ENCODE measurements at regions not wholly inside any gene's neighbourhood (a gene's known extent, or its start where the extent isn't known, plus 50 kb on each side); places are given as distances from the start of the nearest gene placed in this dataset.
A peak's percentile ranks its signal among the peaks of the same experiment; 100 is the strongest.
"Not testable (repeated sequence)": the region's sequence is repeated elsewhere in the genome, so short reads cannot be mapped to it uniquely, and the experiment has no call there.

DNA sequence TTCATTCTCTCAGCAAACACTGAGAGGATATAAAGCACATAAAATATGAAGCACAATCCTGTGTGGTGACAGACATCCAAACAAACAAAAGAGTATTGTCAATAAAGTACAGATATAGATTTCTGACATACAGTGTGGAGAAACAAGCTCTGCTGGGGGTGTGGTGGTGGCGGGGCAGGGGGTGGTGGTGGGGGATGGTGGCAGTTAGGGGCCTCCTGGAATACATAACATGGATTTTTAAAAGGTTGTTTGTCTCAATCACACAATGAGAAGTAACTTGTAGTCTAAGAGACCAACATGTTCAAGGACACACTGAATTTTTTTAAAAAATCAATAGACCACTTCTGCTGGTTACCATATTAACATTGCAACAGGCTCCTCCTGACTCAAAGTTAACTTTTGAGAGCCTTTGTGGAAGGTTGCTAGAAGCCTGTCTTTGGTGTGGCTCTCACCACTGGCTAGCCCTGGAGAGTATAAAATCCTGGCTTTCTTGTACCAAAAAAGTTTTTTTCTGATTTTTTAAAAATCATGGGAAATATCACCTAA, 1197.4 kb downstream of the SUCLG1 start:
- DNase-seq (ENCODE audit: low read depth) = no peak

DNA sequence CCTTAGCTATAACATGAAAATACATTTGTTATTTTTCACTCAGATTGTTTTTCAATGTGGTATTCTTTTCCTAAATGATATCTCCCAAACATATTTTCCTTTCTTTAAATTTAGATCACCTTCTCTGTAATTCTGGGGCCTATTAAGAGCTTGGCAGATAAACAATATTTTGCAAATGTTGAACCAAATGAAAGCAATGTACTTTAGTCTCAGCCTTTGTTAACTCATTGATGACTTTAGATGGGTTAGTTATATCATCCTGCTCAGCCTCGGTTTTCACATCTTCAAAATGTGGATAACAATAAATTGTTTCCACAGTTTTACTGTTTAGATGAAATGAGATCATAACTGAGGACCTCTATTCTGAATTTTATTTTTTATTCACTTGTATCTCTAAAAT, 1205.2 kb downstream of the SUCLG1 start:
- no peak for DNase-seq (ENCODE audit: low read depth)

DNA sequence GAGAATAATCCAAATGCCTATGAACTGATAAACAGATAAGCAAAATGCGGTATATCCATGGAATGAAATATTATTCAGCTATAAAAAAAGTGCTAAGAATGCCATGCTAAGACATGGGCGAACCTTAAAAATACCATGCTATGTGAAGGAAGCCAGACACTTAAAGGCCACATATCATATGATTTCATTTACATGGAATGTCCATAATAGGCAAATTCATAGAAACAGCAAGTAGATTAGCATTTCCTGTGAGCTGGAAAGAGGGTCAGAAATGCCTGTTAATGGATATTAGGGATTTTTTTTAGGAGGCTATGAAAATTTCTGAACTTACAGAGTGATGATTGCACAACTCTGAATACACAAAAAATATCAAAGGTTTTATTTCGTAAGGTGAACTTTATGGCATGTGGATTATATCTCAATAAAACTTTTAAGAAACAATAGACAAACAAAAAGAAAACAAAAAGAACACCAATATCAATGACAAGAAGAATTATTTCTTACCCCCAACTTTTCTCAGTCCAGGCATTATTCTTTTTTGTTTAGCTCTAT, 1207.7 kb downstream of the SUCLG1 start:
- no peak for DNase-seq (ENCODE audit: low read depth)

DNA sequence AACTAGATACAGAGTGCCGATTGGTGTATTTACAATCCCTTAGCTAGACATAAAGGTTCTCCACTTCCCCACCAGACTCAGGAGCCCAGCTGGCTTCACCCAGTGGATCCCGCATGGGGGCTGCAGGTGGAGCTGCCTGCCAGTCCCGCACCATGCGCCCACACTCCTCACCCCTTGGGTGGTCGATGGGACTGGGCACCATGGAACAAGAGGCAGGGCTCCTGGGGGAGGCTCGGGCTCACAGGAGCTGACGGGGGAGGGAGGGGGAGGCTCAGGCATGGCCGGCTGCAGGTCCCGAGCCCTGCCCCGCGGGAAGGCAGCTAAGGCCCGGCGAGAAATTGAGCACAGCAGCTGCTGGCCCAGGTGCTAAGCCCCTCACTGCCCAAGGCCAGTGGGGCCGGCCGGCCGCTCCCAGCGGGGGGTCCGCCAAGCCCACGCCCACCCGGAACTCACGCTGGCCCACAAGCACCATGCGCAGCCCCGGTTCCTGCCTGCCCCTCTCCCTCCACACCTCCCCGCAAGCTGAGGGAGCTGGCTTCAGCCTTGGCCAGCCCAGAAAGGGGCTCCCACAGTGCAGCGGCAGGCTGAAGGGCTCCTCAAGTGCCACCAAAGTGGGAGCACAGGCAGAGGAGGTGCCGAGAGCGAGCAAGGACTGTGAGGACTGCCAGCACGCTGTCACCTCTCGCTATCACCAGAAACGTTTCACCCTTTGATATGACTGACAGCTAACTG, 1213.1 kb downstream of the SUCLG1 start:
- DNase-seq (ENCODE audit: low read depth) = not testable (repeated sequence)

DNA sequence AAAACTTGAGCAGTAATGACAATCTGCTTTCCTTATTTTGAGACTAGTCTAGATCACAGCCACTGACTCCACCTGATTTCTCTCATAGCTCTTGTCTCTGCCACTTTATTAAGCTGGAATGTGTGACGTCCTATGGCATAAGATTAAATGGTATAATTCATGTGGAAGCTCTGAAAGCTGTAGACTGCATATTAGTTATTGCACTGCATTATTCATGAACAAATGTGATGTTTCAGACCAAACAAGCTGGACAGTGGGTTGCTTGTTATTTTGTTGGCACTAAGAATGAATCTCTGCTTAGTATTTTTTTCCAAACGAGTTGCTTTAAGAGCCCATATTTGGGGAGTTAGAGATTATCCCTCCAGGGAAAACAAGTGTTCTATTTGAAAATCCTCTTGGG, 1218.5 kb downstream of the SUCLG1 start:
- no peak for DNase-seq (ENCODE audit: low read depth)

DNA sequence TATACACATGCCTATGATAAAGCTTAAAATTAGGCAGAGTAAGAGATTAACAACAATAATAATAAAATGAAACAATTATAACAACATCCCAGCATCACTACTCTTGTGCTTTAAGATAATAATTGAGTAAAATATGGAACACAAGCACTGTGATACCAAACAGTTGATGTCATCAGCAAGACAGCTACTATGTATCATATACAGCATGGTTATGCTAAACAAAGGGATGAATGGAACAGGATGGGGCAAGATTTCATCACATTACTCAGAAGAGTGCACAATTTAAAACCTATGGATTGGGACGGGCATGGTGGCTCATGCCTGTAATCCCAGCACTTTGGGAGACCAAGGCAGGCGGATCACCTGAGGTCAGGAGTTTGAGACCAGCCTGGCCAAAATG, 1221.0 kb downstream of the SUCLG1 start:
- no peak for DNase-seq (ENCODE audit: low read depth)

DNA sequence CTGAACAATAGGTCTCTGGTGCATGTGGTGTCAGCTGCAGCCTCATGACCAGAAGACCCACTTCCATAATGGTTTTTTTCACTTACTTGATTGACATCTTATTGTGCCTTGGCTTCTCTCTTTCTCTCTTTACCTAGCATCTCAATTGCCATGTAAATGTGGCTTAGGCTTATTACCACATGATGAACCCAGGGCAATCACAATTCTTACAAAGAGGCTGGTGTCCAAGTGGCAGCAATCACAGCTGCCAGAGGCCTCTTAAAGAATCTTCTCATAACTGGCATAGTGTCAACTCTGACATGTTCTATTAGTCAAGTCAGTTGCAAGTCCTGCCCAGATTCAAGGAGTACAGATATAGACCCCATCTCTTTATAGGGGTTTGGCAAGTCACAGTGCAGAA, 1224.8 kb downstream of the SUCLG1 start:
- no peak for DNase-seq (ENCODE audit: low read depth)

DNA sequence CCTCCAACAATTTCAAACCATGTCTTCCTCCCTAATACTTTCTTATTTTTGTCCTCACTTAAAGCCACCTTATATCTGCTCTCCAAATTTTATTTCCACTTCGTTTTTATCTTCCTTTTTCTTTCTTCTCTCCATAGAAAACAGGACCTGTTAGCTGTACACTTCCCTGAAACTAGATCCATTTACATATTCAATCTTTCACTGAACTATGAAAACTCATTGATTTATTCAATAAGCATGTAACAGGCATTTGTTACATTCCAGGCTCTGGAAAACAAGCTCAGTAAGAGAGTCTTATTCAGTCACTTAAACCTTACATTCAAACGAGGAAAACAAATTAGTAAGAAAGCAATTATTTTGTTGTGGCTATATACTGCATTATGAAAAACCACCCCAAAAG, 1225.3 kb downstream of the SUCLG1 start:
- DNase-seq (ENCODE audit: low read depth) = no peak

DNA sequence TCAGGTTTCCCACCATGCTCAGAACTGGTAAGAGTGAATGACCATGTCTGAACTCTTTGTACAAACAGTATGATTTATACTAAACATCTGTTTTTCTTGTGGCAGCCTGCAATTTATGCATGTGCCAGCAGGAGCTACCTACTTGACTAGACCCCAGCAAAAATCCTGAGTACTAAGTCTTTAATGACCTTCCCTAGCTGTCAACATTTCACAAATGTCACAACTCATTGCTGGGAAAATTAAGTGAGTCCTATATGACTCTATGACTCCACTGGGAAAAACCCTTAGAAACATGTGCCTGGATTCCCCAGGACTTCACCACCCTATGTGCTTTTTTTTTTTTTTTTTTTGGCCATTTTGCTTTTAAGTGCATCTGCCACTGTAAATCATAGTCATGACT, 1225.8 kb downstream of the SUCLG1 start:
- DNase-seq (ENCODE audit: low read depth) = peak; percentile 7

DNA sequence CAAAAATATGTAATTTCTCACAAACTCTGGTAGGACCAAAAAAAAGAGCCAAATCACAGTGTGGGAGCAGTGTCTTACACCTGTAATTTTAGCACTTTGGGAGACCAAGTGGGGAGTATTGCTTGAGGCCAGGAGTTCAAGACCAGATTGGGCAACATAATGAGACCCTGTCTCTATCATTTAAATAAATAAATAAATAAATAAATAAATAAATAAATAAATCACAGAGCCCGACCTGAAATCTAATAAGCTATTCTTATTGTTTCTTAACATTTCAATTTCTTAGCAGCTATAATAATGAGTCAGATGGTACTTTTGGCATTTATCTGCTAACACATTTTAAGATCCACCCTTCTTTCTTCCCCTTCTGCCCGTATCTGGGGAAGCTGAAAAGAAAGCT, 1229.6 kb downstream of the SUCLG1 start:
- DNase-seq (ENCODE audit: low read depth) = no peak

DNA sequence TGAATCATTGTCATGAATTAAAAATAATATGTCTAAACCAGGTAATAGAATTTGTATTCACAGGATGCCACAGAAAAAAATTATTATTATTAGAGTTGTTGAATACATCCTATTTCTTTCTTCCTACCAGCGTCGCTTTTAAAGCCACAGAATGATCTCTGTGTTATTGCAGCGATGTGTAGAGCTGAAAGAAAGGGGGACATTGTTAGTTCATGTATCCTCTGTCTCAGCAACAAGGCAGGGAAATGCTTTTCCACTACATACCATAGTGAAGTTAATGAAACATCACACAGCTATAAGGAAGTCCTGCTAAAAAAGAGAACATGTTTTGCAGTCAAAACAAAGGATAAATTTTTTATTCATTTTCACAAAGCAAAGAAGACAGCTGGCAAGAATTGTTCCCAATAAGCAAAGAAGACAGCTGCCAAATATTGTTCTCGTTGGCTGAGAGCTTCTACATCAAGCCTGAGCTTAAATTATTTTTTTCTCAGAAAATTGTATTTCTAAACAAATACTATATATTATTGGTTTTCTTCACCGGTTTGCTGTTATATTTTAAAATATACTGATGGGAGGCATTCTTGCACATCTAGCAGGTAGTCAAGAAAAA, 1234.4 kb downstream of the SUCLG1 start:
- no peak for DNase-seq (ENCODE audit: low read depth)

DNA sequence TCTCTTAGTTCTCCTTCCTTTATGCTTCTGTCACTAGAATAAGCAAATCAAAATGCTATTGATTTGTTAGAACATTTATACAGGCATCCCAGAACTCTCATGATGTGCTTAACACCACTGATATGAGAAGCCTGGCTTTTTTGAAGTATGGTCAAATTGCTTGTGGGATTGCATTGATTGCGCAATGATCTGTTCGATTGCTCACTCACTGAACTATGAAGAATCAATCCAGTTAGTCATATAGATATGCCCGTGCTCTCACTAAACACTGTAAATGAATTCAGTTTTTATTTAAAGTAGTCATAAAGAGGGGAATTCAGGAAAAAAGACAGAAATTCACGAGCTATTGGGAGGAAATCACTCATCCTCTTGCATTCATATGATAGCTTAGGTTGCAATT, 1237.8 kb downstream of the SUCLG1 start:
- DNase-seq (ENCODE audit: low read depth) = peak; percentile 40

DNA sequence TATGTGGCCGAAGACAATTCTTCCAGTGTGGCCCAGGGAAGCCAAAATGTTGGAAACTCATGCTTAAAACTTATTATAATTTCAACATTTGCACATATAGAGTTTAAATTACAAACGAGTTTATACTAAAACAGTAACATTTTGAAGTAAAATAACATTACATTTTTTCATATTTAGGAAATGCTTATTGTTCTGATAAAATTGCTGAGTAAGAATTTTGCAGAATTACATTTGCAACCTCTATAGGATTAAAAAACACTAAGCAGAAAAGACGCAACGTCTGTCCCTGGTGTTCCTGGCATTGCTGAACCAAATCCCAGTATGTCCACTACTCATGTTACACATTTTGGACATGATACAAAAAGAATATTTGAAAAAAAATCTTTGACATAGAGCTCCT, 1241.2 kb downstream of the SUCLG1 start:
- no peak for DNase-seq (ENCODE audit: low read depth)

DNA sequence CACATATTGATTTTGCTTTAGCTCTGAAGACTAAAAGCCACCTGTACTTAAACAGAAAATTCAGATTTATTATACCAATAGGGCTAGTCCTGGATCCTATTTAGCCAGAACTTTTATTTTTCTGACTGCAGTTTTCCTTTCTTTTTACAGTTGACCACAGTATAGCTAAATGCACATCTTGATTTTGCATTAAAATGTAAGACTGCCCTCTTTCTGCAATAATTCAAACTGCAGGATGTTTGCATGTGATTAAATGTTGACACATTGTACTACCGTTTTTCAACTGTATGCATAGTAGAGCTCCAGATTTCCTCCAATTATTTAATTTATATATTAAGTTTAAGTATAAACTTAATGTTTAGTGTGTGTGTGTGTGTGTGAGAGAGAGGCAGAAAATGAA, 1262.9 kb downstream of the SUCLG1 start:
- DNase-seq (ENCODE audit: low read depth) = peak; percentile 61

DNA sequence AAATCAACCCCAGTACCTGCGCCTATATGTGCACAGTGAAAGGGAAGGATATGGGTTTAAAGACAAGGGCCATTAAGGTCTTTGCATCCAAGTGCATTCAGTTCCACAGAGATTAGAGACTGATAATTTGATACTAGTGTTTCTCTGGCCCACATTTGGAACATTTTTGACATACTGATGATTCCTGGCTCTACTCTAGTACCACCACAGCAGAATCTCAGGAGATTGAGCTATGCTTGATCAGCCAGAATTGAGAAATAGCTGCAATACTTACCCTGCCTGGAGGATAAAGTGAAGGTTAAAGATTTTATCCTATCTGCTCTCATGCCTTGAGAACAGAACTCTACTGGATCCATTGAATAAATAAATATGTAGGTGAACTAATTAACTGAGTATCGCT, 1267.8 kb downstream of the SUCLG1 start:
- peak; percentile 42 for DNase-seq (ENCODE audit: low read depth)

DNA sequence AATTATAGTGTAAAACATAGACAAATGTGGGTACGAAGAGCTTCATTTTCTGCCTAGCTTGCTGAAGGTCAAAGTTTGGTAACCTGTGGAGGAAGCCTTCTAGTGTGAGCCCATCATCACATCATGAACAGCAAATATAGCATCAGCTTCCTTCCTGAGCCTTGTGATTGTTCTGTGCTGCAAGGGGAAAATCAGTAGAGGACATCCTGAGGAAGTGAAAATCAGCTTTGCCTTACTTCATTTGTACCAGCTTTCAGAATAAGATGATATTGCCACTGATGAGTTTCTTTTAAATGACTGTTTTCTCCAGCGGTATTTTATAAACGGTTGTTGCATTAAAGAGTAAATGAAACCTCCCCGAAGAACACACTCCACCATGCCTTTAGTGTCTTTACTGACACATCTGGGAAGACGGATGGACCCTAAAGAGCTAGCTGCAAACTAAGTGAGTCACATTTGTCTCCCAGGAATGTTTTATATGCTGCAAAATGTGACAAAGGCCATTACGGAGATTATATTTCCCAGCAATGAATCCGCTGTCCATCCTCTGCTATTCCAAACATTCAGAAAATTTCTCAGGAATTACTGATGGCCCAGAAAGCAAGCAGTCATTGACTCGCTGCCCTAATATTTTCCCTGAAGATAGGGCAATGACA, 1272.8 kb downstream of the SUCLG1 start:
- DNase-seq (ENCODE audit: low read depth) = no peak

DNA sequence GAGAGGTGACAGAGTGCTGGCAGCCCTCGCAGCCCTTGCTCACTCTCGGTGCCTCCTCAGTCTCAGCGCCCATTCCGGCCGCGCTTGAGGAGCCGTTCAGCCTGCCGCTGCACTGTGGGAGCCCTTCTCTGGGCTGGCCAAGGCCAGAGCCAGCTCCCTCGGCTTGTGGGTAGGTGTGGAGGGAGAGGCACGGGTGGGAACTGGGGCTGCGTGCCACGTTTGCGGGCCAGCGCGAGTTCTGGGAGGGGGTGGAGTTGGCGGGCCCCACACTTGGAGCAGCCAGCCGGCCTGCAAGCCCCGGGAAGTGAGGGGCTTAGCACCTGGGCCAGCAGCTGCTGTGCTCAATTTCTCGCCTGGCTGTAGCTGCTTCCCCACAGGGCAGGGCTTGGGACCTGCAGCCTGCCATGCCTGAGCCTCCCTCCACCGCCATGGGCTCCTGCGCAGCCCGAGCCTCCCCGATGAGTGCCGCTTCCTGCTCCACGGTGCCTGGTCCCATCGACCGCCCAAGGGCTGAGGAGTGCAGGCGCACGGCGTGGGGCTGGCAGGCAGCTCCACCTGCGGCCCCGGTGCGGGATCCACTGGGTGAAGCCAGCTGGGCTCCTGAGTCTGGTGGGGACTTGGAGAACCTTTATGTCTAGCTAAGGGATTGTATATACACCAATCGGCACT, 1278.1 kb downstream of the SUCLG1 start:
- not testable (repeated sequence) for DNase-seq (ENCODE audit: low read depth)

DNA sequence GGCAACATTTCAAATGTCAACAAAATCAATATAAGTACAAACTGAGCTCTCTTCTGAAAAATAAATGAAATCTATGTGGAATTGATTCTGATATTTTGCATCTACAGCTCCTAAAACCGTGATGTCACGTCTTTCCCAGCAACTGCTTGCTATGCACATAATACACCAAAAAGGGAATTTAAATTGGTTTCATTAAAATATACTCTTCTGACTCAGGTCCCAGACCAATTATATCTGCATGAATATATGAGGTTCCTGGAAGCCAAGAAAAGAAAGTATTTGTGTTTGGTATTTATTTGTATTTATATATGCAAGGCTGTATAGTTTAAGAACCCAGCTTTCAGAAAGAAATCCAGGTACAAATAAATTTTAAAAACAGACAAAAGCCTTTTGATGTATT, 1282.5 kb downstream of the SUCLG1 start:
- DNase-seq (ENCODE audit: low read depth) = no peak

DNA sequence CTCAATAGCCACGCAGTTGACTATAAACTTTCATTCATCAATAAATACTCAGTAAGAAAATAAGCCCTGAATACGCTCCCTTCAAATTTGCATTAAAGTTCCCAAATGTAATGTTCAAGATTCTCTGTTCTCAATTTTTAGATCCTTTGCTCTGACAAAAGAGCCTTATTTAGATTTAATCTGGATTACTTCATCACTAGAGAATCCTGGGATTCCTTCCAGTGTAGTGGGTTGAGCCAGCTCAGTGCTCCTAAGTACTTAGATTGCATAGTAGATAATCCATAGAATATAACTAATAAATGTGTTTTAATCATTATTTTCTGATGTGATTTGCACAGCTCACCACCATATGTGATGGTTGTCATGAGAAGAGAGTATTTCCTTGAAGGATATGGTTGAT, 1286.2 kb downstream of the SUCLG1 start:
- DNase-seq (ENCODE audit: low read depth) = peak; percentile 30

DNA sequence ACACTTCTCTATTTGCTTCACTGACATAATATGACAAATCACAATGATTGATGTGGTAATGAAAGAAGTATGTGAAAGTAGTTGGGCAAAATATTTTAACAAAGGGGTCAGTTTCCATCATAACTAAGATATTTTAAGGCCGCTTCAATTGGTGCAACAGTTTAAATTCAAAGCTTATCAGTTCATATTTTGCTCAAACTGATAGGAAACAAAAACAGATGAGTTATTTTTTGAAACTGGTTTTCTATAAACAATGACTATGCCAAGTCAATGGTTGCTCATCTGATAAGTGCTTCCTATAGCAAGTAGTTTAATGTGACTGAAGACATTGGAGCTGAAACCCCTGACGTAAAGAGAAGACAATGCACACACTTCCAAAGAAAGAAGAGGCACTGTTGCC, 1290.7 kb downstream of the SUCLG1 start:
- DNase-seq (ENCODE audit: low read depth) = no peak

DNA sequence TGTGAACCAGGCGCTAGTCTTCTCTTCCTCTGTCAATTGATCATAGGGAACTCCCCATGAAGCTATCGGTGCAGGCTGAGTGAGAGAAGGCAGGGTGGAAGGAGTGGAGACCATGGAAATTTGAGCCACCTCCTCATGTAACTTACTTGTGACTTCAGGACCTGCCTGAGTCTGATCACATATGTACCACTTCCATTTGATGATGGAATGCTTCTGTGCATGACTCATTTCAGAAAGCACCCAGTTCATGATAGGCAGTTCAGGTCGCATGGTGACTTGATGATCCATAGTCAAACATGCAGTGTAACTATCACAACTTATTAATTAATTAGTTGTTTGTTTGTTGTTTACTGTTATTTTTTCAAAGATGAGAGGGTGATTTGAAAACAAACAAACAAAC, 1296.7 kb downstream of the SUCLG1 start:
- no peak for DNase-seq (ENCODE audit: low read depth)

DNA sequence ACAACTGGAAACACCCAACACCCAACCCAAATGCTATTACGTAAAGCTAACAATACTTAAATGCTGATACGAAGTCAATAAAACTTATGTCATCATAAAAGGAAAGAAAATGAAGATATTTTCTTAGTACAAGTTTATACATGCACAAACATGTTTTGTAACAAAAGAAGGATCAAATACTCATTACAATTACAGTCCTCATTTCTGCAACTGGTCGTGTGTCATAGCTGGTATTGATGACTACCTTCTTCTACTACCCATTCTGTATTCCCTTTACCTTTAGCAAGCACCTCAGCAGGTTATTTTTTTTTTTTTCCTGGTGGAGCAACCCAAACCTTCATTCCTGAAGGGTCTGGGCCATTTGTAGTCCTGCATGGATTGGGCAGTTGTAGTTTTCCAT, 1298.5 kb downstream of the SUCLG1 start:
- no peak for DNase-seq (ENCODE audit: low read depth)

Data from amniotic epithelial cell (primary cell).